GM12875 (cell line): ENCODE measurements at regions not wholly inside any gene's neighbourhood (a gene's known extent, or its start where the extent isn't known, plus 50 kb on each side); places are given as distances from the start of the nearest gene placed in this dataset.
"Not testable (repeated sequence)": the region's sequence is repeated elsewhere in the genome, so short reads cannot be mapped to it uniquely, and the experiment has no call there.

Source experiments
- H3K4me3 ChIP-seq: one replicate; pipeline ENCODE4 v1.5.1; 2011; ENCODE audit warnings: low read depth, low read length, control low read depth
- CTCF ChIP-seq: IDR thresholded peaks from 2 replicates; pipeline ENCODE4 v1.5.1; 2011; ENCODE audit warnings: low read depth, mild to moderate bottlenecking, control low read depth, inconsistent platforms, low read length, moderate library complexity, borderline replicate concordance; ENCODE audit not compliant: insufficient read depth

GRCh38 chr14:106556665-106557289 lies 1030.4 kb downstream of the TMEM121 start:
- no peak overlapping the region for H3K4me3 ChIP-seq
- TF ChIP-seq CTCF = peak; percentile 85

- H3K4me3 ChIP-seq = no peak overlapping the region
- no peak for TF ChIP-seq CTCF
Measured at GRCh38 chr14:106562451-106562850, 1036.1 kb downstream of the TMEM121 start.

GRCh38 chr14:106564058-106564643 lies 1037.8 kb downstream of the TMEM121 start:
- no peak overlapping the region for H3K4me3 ChIP-seq
- TF ChIP-seq CTCF = peak; percentile 92

- no peak for TF ChIP-seq CTCF
Measured at GRCh38 chr14:106578481-106578880, 1052.1 kb downstream of the TMEM121 start.

GRCh38 chr14:106579084-106579483 lies 1052.7 kb downstream of the TMEM121 start:
- no peak for TF ChIP-seq CTCF
- H3K4me3 ChIP-seq = no peak overlapping the region

More at GRCh38 chr14:106578481-106578880, 1052.1 kb downstream of the TMEM121 start:
- no peak overlapping the region for H3K4me3 ChIP-seq

- no peak for TF ChIP-seq CTCF
- H3K4me3 ChIP-seq = no peak overlapping the region
Measured at GRCh38 chr14:106585692-106586091, 1059.3 kb downstream of the TMEM121 start.

- H3K4me3 ChIP-seq = no peak overlapping the region
- TF ChIP-seq CTCF = peak; percentile 89
Measured at GRCh38 chr14:106586098-106586704, 1059.8 kb downstream of the TMEM121 start.

- not testable (repeated sequence) for H3K4me3 ChIP-seq
Measured at GRCh38 chr14:106591539-106591938, 1065.2 kb downstream of the TMEM121 start.
